Upper lobe of left lung (tissue), 6 donors: ENCODE measurements at regions not wholly inside any gene's neighbourhood (a gene's known extent, or its start where the extent isn't known, plus 50 kb on each side); places are given as distances from the start of the nearest gene placed in this dataset.

Experiments used
- ATAC-seq, 2 donors: fragments of 200-7000 bp; cut with Tn5 transposase; one replicate each; pipeline ENCODE4 v1.9.1; 2022; ENCODE audit warnings: mild to moderate bottlenecking in 2 of 2, moderate library complexity in 2 of 2; ENCODE audit not compliant: low FRiP score in 2 of 2
- DNase-seq, 2 donors: peaks; one replicate each; pipeline ENCODE4 v3.0.0-alpha.2; 2019 to 2020
- H3K27ac ChIP-seq, 4 donors: fragments of 200-600 bp; sonication (generic); one replicate each; pipeline ENCODE4 v1.5.1; 2016 to 2019
- H3K27me3 ChIP-seq, 4 donors: fragments of 200-600 bp; sonication (generic); one replicate each; pipeline ENCODE4 v1.5.1; 2017 to 2019
- H3K36me3 ChIP-seq, 4 donors: fragments of 200-600 bp; sonication (generic); one replicate each; pipeline ENCODE4 v1.5.1; 2016 to 2019
- H3K4me1 ChIP-seq, 4 donors: fragments of 200-600 bp; sonication (generic); one replicate each; pipeline ENCODE4 v1.5.1; 2018 to 2019
- H3K4me3 ChIP-seq, 4 donors: fragments of 200-600 bp; sonication (generic); one replicate each; pipeline ENCODE4 v1.5.1; 2017 to 2019; ENCODE audit warnings: mild to moderate bottlenecking in 2 of 4, moderate library complexity in 1 of 4
- H3K9me3 ChIP-seq, 4 donors: fragments of 200-600 bp; sonication (generic); one replicate each; pipeline ENCODE4 v1.5.1; 2018 to 2019
- CTCF ChIP-seq, 6 experiments: fragments of 450-650 bp in 4 of 6; fragments of 200-600 bp in 2 of 6; sonication (generic) in 2 of 6; IDR thresholded peaks; one replicate each; pipeline ENCODE4 v1.5.1; 2016 to 2019; ENCODE audit warnings: antibody characterized with exemption in 6 of 6
- EP300 ChIP-seq, 4 donors: sonication (generic); formaldehyde crosslinking; IDR thresholded peaks; one replicate each; pipeline ENCODE4 v1.5.1; 2017; ENCODE audit warnings: antibody characterized with exemption in 4 of 4, control low read depth in 2 of 4
- POLR2A ChIP-seq, 4 donors: fragments of 450-650 bp; IDR thresholded peaks; one replicate each; pipeline ENCODE4 v1.5.1; 2016 to 2017; ENCODE audit warnings: antibody characterized with exemption in 4 of 4, mild to moderate bottlenecking in 2 of 4
- POLR2AphosphoS5 ChIP-seq, 2 donors: sonication (generic); formaldehyde crosslinking; IDR thresholded peaks; one replicate each; pipeline ENCODE4 v1.5.1; 2017; ENCODE audit warnings: antibody characterized with exemption in 2 of 2
- WGBS, 2 donors: methylation state at CpG; one replicate each; pipeline ENCODE4 v1.1.5; 2017 to 2018; 5-methylcytosine and 5-hydroxymethylcytosine counted together
- donor health status: DM: no; HTN: no; CAD: no; lungs with moderate emphysema.
- donor health status: DM: no; HTN: yes; CAD: no; lungs with severe emphysema.

- no peak overlapping the region for H3K4me3 ChIP-seq
- ATAC-seq (no peak), DNase-seq (no peak)
- no peaks in the 10 kb centered on the region for H3K4me1 ChIP-seq
- 90 to 95% methylated on average over 5 of the region's 5 CpGs for WGBS, 2 donors
- H3K9me3 ChIP-seq, result no peaks in the 10 kb centered on the region
- H3K36me3 ChIP-seq, result no peaks in the 10 kb centered on the region
- H3K27me3 ChIP-seq, result no peaks in the 10 kb centered on the region
- H3K27ac ChIP-seq, result no peak overlapping the region
- TF ChIP-seq POLR2AphosphoS5 (IDR thresholded peaks at IDR 0.05), result no peak
- TF ChIP-seq POLR2A (IDR thresholded peaks at IDR 0.05), result no peak
- TF ChIP-seq EP300 (IDR thresholded peaks at IDR 0.05), result no peak
- TF ChIP-seq CTCF (IDR thresholded peaks at IDR 0.05), result no peak
These were observed 139.9 kb downstream of the SEMA6D start for GRCh38 chr15:47857014-47857775.

GRCh38 chr15:47857776-47858167, 140.5 kb downstream of the SEMA6D start:
- TF ChIP-seq POLR2AphosphoS5 (IDR thresholded peaks at IDR 0.05), result no peak
- TF ChIP-seq EP300 (IDR thresholded peaks at IDR 0.05), result no peak
- no peak for TF ChIP-seq POLR2A (IDR thresholded peaks at IDR 0.05)
- TF ChIP-seq CTCF (IDR thresholded peaks at IDR 0.05), result no peak

GRCh38 chr15:47861111-47861903, 144.0 kb downstream of the SEMA6D start:
- WGBS, 2 donors, result 80 to 82% methylated on average over 10 of the region's 10 CpGs
- Histone ChIP-seq H3K27ac (no peak overlapping the region), H3K4me3 (no peak overlapping the region), H3K36me3 (no peaks in the 10 kb centered on the region), H3K4me1 (no peaks in the 10 kb centered on the region), H3K9me3 (peaks cover 0 to 5% (median 0%) of the 10 kb centered on the region in 4 donors), H3K27me3 (no peaks in the 10 kb centered on the region)
- TF ChIP-seq POLR2A (IDR thresholded peaks at IDR 0.05) (no peak), EP300 (IDR thresholded peaks at IDR 0.05) (no peak), CTCF (IDR thresholded peaks at IDR 0.05) (no peak), POLR2AphosphoS5 (IDR thresholded peaks at IDR 0.05) (no peak)
- ATAC-seq (no peak), DNase-seq (no peak)

More at GRCh38 chr15:47857776-47858167, 140.5 kb downstream of the SEMA6D start:
- Histone ChIP-seq H3K36me3 (no peaks in the 10 kb centered on the region), H3K4me3 (no peak overlapping the region), H3K9me3 (no peaks in the 10 kb centered on the region), H3K4me1 (no peaks in the 10 kb centered on the region), H3K27ac (no peak overlapping the region), H3K27me3 (no peaks in the 10 kb centered on the region)
- WGBS, 2 donors, result 42 to 70% methylated on average over 3 of the region's 3 CpGs
- ATAC-seq (no peak), DNase-seq (no peak)

GRCh38 chr15:47862402-47862801, 145.1 kb downstream of the SEMA6D start:
- H3K9me3 ChIP-seq, result peaks cover 0 to 5% (median 0%) of the 10 kb centered on the region in 4 donors
- H3K4me3 ChIP-seq, result no peak overlapping the region
- no peaks in the 10 kb centered on the region for H3K4me1 ChIP-seq
- TF ChIP-seq POLR2AphosphoS5 (IDR thresholded peaks at IDR 0.05), result no peak
- TF ChIP-seq POLR2A (IDR thresholded peaks at IDR 0.05), result no peak
- no peak for TF ChIP-seq EP300 (IDR thresholded peaks at IDR 0.05)
- no peak for TF ChIP-seq CTCF (IDR thresholded peaks at IDR 0.05)
- DNase-seq (no peak), ATAC-seq (no peak)
- no peaks in the 10 kb centered on the region for H3K36me3 ChIP-seq
- WGBS, 2 donors, result 80 to 81% methylated on average over 3 of the region's 3 CpGs
- no peaks in the 10 kb centered on the region for H3K27me3 ChIP-seq
- H3K27ac ChIP-seq, result no peak overlapping the region
